SK-N-SH treated with all-trans-retinoic acid at 6 μM for 48 hours (cell line): ENCODE measurements at regions not wholly inside any gene's neighbourhood (a gene's known extent, or its start where the extent isn't known, plus 50 kb on each side); places are given as distances from the start of the nearest gene placed in this dataset.

Source experiments
- ARNTL ChIP-seq: fragments of 450-650 bp; formaldehyde crosslinking; IDR thresholded peaks from 2 replicates; pipeline ENCODE4 v1.5.0; 2020; ENCODE audit warnings: low read depth, mild to moderate bottlenecking, moderate library complexity, borderline replicate concordance
- ESRRG ChIP-seq: fragments of 250-450 bp; sonication (Bioruptor Pico); IDR thresholded peaks from 2 replicates; pipeline ENCODE4 v1.6.1; 2021; ENCODE audit warnings: mild to moderate bottlenecking
- ISL1 ChIP-seq: fragments of 250-450 bp; sonication (Bioruptor Pico); IDR thresholded peaks from 2 replicates; pipeline ENCODE4 v2.1.2; 2022; ENCODE audit warnings: mild to moderate bottlenecking, moderate library complexity
- SNAI2 ChIP-seq: fragments of 250-450 bp; sonication (Bioruptor Pico); IDR thresholded peaks from 2 replicates; pipeline ENCODE4 v1.5.0; 2020; ENCODE audit warnings: mild to moderate bottlenecking, moderate library complexity
- ZC3H10 ChIP-seq: fragments of 250-450 bp; sonication (Bioruptor Pico); IDR thresholded peaks from 2 replicates; pipeline ENCODE4 v1.5.1; 2021; ENCODE audit warnings: mild to moderate bottlenecking, moderate library complexity
- ZFP3 ChIP-seq: fragments of 250-450 bp; sonication (Bioruptor Pico); IDR thresholded peaks from 2 replicates; pipeline ENCODE4 v1.5.0; 2020; ENCODE audit warnings: mild to moderate bottlenecking, moderate library complexity
- ZNF70 ChIP-seq: fragments of 450-650 bp; formaldehyde crosslinking; IDR thresholded peaks from 2 replicates; pipeline ENCODE4 v1.5.0; 2020; ENCODE audit warnings: mild to moderate bottlenecking, moderate library complexity
- TF ChIP-seq, protein P1 (sequence below): fragments of 250-450 bp; sonication (Bioruptor Pico); IDR thresholded peaks from 2 replicates; pipeline ENCODE4 v1.5.0; 2020; ENCODE audit warnings: mild to moderate bottlenecking, moderate library complexity
- TF ChIP-seq, protein P2 (sequence below): fragments of 250-450 bp; sonication (Bioruptor Pico); IDR thresholded peaks from 2 replicates; pipeline ENCODE4 v1.8.0; 2020; ENCODE audit warnings: mild to moderate bottlenecking, moderate library complexity, borderline replicate concordance

DNA sequence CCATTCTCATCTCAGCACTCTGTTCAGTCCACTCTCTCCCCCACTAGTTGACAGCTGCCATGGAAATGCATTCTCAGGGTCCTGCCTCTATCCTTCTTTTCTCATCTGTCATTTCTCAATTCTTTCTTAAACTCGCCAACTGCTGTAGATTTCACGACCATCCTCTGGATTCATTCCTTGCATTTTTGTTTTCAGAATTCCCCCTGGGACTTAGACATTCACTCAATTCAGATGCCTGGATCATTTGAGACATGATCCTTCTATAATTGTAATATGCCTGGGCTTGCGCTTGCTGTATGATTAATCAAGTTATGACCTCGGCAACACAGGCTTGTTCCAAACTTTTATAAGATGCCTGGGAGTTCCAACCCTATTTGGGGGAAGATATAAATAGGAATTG lies 104.5 kb downstream of the RAB11FIP2 start:
- TF ChIP-seq SNAI2 (no peak), ESRRG (CRISPR knock-in tag) (no peak), ARNTL (CRISPR knock-in tag) (no peak), ISL1 (CRISPR knock-in tag) (no peak), ZC3H10 (CRISPR knock-in tag) (no peak), ZFP3 (CRISPR knock-in tag) (no peak), ZNF70 (CRISPR knock-in tag) (no peak)
- TF ChIP-seq, protein P1, sequence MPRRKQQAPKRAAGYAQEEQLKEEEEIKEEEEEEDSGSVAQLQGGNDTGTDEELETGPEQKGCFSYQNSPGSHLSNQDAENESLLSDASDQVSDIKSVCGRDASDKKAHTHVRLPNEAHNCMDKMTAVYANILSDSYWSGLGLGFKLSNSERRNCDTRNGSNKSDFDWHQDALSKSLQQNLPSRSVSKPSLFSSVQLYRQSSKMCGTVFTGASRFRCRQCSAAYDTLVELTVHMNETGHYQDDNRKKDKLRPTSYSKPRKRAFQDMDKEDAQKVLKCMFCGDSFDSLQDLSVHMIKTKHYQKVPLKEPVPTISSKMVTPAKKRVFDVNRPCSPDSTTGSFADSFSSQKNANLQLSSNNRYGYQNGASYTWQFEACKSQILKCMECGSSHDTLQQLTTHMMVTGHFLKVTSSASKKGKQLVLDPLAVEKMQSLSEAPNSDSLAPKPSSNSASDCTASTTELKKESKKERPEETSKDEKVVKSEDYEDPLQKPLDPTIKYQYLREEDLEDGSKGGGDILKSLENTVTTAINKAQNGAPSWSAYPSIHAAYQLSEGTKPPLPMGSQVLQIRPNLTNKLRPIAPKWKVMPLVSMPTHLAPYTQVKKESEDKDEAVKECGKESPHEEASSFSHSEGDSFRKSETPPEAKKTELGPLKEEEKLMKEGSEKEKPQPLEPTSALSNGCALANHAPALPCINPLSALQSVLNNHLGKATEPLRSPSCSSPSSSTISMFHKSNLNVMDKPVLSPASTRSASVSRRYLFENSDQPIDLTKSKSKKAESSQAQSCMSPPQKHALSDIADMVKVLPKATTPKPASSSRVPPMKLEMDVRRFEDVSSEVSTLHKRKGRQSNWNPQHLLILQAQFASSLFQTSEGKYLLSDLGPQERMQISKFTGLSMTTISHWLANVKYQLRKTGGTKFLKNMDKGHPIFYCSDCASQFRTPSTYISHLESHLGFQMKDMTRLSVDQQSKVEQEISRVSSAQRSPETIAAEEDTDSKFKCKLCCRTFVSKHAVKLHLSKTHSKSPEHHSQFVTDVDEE (CRISPR knock-in tag): no peak
- TF ChIP-seq, protein P2, sequence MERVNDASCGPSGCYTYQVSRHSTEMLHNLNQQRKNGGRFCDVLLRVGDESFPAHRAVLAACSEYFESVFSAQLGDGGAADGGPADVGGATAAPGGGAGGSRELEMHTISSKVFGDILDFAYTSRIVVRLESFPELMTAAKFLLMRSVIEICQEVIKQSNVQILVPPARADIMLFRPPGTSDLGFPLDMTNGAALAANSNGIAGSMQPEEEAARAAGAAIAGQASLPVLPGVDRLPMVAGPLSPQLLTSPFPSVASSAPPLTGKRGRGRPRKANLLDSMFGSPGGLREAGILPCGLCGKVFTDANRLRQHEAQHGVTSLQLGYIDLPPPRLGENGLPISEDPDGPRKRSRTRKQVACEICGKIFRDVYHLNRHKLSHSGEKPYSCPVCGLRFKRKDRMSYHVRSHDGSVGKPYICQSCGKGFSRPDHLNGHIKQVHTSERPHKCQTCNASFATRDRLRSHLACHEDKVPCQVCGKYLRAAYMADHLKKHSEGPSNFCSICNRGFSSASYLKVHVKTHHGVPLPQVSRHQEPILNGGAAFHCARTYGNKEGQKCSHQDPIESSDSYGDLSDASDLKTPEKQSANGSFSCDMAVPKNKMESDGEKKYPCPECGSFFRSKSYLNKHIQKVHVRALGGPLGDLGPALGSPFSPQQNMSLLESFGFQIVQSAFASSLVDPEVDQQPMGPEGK: no peak
